Neural cell (in vitro differentiated cells): ENCODE measurements at regions not wholly inside any gene's neighbourhood (a gene's known extent, or its start where the extent isn't known, plus 50 kb on each side); places are given as distances from the start of the nearest gene placed in this dataset.

Source experiments
- CTCF ChIP-seq: fragments of 450-650 bp; IDR thresholded peaks from 2 replicates; pipeline ENCODE4 v1.5.1; 2014; ENCODE audit warnings: antibody characterized with exemption, mild to moderate bottlenecking, moderate library complexity; ENCODE audit not compliant: poor library complexity, severe bottlenecking
- EZH2 ChIP-seq: fragments of 200-600, 300-800 bp; shearing (Covaris generic), sonication (generic); IDR thresholded peaks from 2 replicates; pipeline ENCODE4 v1.6.1; 2014; ENCODE audit warnings: antibody characterized with exemption, low read length, borderline replicate concordance, mild to moderate bottlenecking; ENCODE audit not compliant: insufficient read depth, poor library complexity, severe bottlenecking
- POLR2AphosphoS5 ChIP-seq: IDR thresholded peaks from 2 replicates; pipeline ENCODE4 v1.6.1; 2012
- RAD21 ChIP-seq: fragments of 450-650 bp; conservative IDR thresholded peaks from 2 replicates; pipeline ENCODE4 v1.6.1; 2014; ENCODE audit warnings: antibody characterized with exemption, mild to moderate bottlenecking, moderate library complexity

DNA sequence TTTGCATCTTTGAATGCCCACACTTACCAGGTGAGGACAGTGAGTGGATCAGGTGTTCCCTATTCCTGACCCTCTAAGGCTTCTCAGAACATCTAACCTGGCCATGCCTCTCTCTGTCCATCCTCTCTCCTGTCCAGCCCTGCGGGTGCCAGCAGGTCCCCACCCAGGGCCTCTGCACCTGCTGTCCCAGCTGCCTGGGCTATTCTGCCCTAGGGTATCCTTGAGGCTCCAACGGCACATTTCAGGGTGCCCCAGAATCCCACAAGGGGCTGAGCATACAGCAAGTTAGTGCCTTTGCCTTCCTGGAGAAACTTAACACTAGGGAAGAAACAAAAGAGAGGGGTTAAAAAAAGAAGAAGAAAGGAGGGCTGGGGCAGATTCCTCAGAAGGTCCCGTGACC is 107.4 kb downstream of the UNCX start:
- TF ChIP-seq CTCF (no peak), EZH2 (no peak), RAD21 (no peak), POLR2AphosphoS5 (no peak)
